HepG2 (cell line): ENCODE measurements at regions not wholly inside any gene's neighbourhood (a gene's known extent, or its start where the extent isn't known, plus 50 kb on each side); places are given as distances from the start of the nearest gene placed in this dataset.

Source experiments
- ASH2L ChIP-seq: fragments of 300-600, 200-600 bp; sonication (generic); IDR thresholded peaks from 2 replicates; pipeline ENCODE4 v1.7.0; 2017; ENCODE audit warnings: low read depth, mild to moderate bottlenecking, moderate library complexity, mixed read lengths, low read length; ENCODE audit not compliant: insufficient read length
- ELF3 ChIP-seq: IDR thresholded peaks from 2 replicates; pipeline ENCODE4 v1.6.1; 2016; ENCODE audit warnings: missing genetic modification reagents, missing compliant biosample characterization
- HES4 ChIP-seq: sonication (generic); formaldehyde crosslinking; IDR thresholded peaks from 2 replicates; pipeline ENCODE4 v1.9.0; 2021; ENCODE audit warnings: mild to moderate bottlenecking, missing genetic modification reagents, borderline replicate concordance
- ISL2 ChIP-seq: sonication (generic); formaldehyde crosslinking; IDR thresholded peaks from 2 replicates; pipeline ENCODE4 v1.5.0; 2020; ENCODE audit warnings: missing genetic modification reagents
- KIAA2018 ChIP-seq: sonication (generic); formaldehyde crosslinking; IDR thresholded peaks from 2 replicates; pipeline ENCODE4 v1.5.0; 2020; ENCODE audit warnings: mild to moderate bottlenecking, missing genetic modification reagents, borderline replicate concordance
- MEIS2 ChIP-seq: sonication (generic); formaldehyde crosslinking; IDR thresholded peaks from 2 replicates; pipeline ENCODE4 v1.9.0; 2021; ENCODE audit warnings: mild to moderate bottlenecking, missing genetic modification reagents
- UBTF ChIP-seq: sonication (generic); formaldehyde crosslinking; IDR thresholded peaks from 2 replicates; pipeline ENCODE4 v1.4.0; 2020; ENCODE audit warnings: mild to moderate bottlenecking, missing genetic modification reagents
- ZNF142 ChIP-seq: sonication (generic); formaldehyde crosslinking; IDR thresholded peaks from 2 replicates; pipeline ENCODE4 v1.4.0; 2020; ENCODE audit warnings: missing genetic modification reagents
- ZNF678 ChIP-seq: sonication (generic); formaldehyde crosslinking; IDR thresholded peaks from 2 replicates; pipeline ENCODE4 v1.4.0; 2020; ENCODE audit warnings: mild to moderate bottlenecking, missing genetic modification reagents

GRCh38 chr16:72664509-72665408 lies 383.2 kb downstream of the ZFHX3 start (continued):
- 0 out of 2 replicates have a peak, but pooled peaks have one; percentile 13 for TF ChIP-seq ZNF678 (CRISPR knock-in tag)
- TF ChIP-seq UBTF (CRISPR knock-in tag) = peak; percentile 28; the same call in 1 of the 2 replicates
- TF ChIP-seq ASH2L = peak; percentile 85
- no peak for TF ChIP-seq HES4
- peak; percentile 27; the same call in 1 of the 2 replicates for TF ChIP-seq MEIS2 (CRISPR knock-in tag)
- TF ChIP-seq ELF3 (CRISPR knock-in tag) = peak; percentile 66; the same call in 1 of the 2 replicates
- 0 out of 2 replicates have a peak, but pooled peaks have one; percentile 32 for TF ChIP-seq KIAA2018 (CRISPR knock-in tag)
- TF ChIP-seq ISL2 (CRISPR knock-in tag) = peak; percentile 50; the same call in 1 of the 2 replicates
- TF ChIP-seq ZNF142 (CRISPR knock-in tag) = peak; percentile 21; the same call in 1 of the 2 replicates
